ENCODE measurements at regions not wholly inside any gene's neighbourhood (a gene's known extent, or its start where the extent isn't known, plus 50 kb on each side); places are given as distances from the start of the nearest gene placed in this dataset.
A peak's percentile ranks its signal among the peaks of the same experiment; 100 is the strongest.

GRCh38 chr18:54742120-54742519 is 86.2 kb upstream of the RAB27B start:
- DNase-seq (ENCODE audit: low read depth), result no peak
- in situ Hi-C loops (cut with HindIII; ENCODE audit: low sequenced_read_pairs), result loop anchor here (5.0 kb wide), 1 partner anchor 65 kb away; no protein-coding TSS in a partner anchor
- TF ChIP-seq CTCF (IDR thresholded peaks at IDR 0.05; ENCODE audit: low read depth, low read length, missing control alignments), result no peak
- no peak overlapping the region for H3K4me3 ChIP-seq (ENCODE audit: low read depth, low read length)

DNA sequence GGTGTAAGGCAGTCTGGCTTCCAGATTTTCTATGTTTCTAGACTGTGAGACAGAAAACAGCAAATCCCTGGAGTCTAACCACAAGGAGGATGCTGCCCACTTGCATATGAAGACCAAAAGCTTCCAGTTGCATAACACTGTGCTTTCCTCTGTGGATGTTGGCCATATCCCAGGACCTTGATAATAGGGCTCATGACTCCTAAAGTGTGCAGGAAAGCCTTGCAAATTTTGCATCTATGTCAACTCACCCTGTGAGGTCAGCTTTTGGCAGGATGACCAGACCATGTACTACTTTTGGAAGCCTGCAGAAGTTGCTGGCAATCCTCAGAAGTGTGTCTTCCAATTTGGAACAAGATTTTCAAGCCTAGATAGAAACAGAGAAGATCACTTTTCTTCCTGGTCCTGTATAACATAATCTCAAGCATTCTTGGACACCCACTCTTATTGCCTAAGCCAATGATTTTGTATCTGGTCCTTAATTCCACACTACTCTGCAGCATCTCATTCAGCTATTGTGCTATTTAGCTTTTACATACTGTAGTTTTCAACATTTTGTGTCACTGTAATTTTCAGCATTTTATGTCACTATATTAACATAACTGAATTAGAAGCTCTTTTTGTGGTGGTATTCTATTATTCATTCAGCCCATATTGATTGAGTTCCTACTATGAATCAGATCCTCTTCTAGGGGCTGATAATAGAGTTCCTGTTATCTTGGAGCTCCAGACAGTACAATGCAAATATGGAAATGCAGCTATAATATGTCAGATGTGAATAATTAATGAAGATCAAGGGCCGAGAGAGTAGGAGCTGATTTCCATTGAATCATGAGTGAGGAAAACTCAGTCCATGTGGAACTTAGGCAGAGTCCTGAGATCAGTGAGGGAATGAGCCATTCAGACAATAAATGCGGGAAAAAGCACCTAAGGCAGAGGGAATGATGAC is 85.3 kb upstream of the RAB27B start:
- peak; percentile 100 for DNase-seq (ENCODE audit: low read depth)
- in situ Hi-C loops (cut with HindIII; ENCODE audit: low sequenced_read_pairs), result loop anchor here (5.0 kb wide), 1 partner anchor 64 kb away; no protein-coding TSS in a partner anchor
- TF ChIP-seq CTCF (IDR thresholded peaks at IDR 0.05; ENCODE audit: low read depth, low read length, missing control alignments), result peak; percentile 3
- no peak overlapping the region for H3K4me3 ChIP-seq (ENCODE audit: low read depth, low read length)

GRCh38 chr18:54743605-54743995 is 84.7 kb upstream of the RAB27B start:
- in situ Hi-C loops (cut with HindIII; ENCODE audit: low sequenced_read_pairs), result loop anchor here (5.0 kb wide), 1 partner anchor 64 kb away; no protein-coding TSS in a partner anchor
- no peak for DNase-seq (ENCODE audit: low read depth)
- TF ChIP-seq CTCF (IDR thresholded peaks at IDR 0.05; ENCODE audit: low read depth, low read length, missing control alignments), result no peak
- no peak overlapping the region for H3K4me3 ChIP-seq (ENCODE audit: low read depth, low read length)

DNA sequence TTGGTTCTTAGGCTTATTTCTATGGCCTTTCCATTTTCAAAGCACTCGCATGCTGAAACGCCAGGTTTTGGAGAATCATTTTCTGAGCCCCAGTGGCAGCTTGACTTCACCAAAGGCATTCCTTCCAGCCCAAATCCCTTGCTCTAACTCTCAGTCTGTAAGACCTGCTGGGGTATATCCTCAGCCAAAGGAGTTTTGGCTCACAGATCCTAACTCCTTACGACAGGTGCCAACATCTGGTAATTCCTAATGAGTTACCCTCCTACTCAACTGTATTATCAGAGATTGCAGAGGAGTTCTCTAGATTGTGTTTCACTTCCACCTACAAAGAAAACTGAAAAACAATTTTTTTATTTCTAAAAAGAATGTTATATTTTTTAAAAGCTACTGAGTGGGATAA is 79.0 kb upstream of the RAB27B start:
- DNase-seq (ENCODE audit: low read depth), result no peak
- H3K4me3 ChIP-seq (ENCODE audit: low read depth, low read length), result no peak overlapping the region
- no peak for TF ChIP-seq CTCF (IDR thresholded peaks at IDR 0.05; ENCODE audit: low read depth, low read length, missing control alignments)
- in situ Hi-C loops (cut with HindIII; ENCODE audit: low sequenced_read_pairs), result no loop called here

DNA sequence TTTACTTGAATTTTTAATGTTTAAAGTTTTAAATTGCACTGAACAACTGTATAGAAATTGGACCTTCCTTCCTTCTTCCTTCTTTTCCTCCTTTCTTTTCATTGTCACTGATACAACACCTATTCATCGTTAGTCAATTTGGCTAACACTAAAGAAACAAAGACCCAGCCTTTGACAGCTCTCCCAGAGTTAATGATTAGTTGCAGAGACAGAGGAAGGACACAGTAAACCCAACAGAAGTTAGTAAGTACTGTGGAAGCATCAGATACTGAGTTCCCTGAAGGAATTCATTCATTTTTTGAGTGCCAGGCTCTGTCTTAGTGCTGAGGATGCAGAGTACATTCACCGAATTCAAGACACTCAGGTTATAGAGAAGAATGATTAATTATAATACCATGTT is 77.9 kb upstream of the RAB27B start:
- DNase-seq (ENCODE audit: low read depth), result no peak
- in situ Hi-C loops (cut with HindIII; ENCODE audit: low sequenced_read_pairs), result no loop called here
- no peak for TF ChIP-seq CTCF (IDR thresholded peaks at IDR 0.05; ENCODE audit: low read depth, low read length, missing control alignments)
- H3K4me3 ChIP-seq (ENCODE audit: low read depth, low read length), result no peak overlapping the region

GRCh38 chr18:54752185-54752584 is 76.1 kb upstream of the RAB27B start:
- no peak overlapping the region for H3K4me3 ChIP-seq (ENCODE audit: low read depth, low read length)
- in situ Hi-C loops (cut with HindIII; ENCODE audit: low sequenced_read_pairs), result no loop called here
- TF ChIP-seq CTCF (IDR thresholded peaks at IDR 0.05; ENCODE audit: low read depth, low read length, missing control alignments), result no peak

More at GRCh38 chr18:54752185-54752584, 76.1 kb upstream of the RAB27B start:
- DNase-seq (ENCODE audit: low read depth), result no peak

Data from astrocyte of the cerebellum (primary cell).